ENCODE measurements at regions not wholly inside any gene's neighbourhood (a gene's known extent, or its start where the extent isn't known, plus 50 kb on each side); places are given as distances from the start of the nearest gene placed in this dataset.

- ChIA-PET CTCF (no interaction called here), POLR2A (no interaction called here)
- no peak overlapping the region for H3K27ac Mint-ChIP-seq
- TF ChIP-seq ELF4 (CRISPR knock-in tag; IDR thresholded peaks at IDR 0.05; ENCODE audit: low read depth), result no peak
- TF ChIP-seq ZNF396 (CRISPR knock-in tag; IDR thresholded peaks at IDR 0.05; ENCODE audit: borderline replicate concordance), result no peak
- no peak for TF ChIP-seq ATF1 (CRISPR knock-in tag; IDR thresholded peaks at IDR 0.05)
- TF ChIP-seq USF2 (CRISPR knock-in tag; IDR thresholded peaks at IDR 0.05), result no peak
- TF ChIP-seq ZNF138 (CRISPR knock-in tag; conservative IDR thresholded peaks at IDR 0.05), result no peak
- no peak for TF ChIP-seq GABPB1 (CRISPR knock-in tag; IDR thresholded peaks at IDR 0.05)
- no peak for TF ChIP-seq CREM (CRISPR knock-in tag; IDR thresholded peaks at IDR 0.05)
- no peak for TF ChIP-seq USF1 (CRISPR knock-in tag; IDR thresholded peaks at IDR 0.05)
- TF ChIP-seq, protein P1, sequence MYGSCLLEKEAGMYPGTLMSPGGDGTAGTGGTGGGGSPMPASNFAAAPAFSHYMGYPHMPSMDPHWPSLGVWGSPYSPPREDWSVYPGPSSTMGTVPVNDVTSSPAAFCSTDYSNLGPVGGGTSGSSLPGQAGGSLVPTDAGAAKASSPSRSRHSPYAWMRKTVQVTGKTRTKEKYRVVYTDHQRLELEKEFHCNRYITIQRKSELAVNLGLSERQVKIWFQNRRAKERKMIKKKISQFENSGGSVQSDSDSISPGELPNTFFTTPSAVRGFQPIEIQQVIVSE (CRISPR knock-in tag; IDR thresholded peaks at IDR 0.05; ENCODE audit: borderline replicate concordance), result no peak
- TF ChIP-seq, protein P2, sequence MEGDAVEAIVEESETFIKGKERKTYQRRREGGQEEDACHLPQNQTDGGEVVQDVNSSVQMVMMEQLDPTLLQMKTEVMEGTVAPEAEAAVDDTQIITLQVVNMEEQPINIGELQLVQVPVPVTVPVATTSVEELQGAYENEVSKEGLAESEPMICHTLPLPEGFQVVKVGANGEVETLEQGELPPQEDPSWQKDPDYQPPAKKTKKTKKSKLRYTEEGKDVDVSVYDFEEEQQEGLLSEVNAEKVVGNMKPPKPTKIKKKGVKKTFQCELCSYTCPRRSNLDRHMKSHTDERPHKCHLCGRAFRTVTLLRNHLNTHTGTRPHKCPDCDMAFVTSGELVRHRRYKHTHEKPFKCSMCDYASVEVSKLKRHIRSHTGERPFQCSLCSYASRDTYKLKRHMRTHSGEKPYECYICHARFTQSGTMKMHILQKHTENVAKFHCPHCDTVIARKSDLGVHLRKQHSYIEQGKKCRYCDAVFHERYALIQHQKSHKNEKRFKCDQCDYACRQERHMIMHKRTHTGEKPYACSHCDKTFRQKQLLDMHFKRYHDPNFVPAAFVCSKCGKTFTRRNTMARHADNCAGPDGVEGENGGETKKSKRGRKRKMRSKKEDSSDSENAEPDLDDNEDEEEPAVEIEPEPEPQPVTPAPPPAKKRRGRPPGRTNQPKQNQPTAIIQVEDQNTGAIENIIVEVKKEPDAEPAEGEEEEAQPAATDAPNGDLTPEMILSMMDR (IDR thresholded peaks at IDR 0.05), result no peak
- no peak for TF ChIP-seq NFATC4 (CRISPR knock-in tag; IDR thresholded peaks at IDR 0.05)
- TF ChIP-seq PRRX2 (CRISPR knock-in tag; IDR thresholded peaks at IDR 0.05), result no peak
- TF ChIP-seq STAT6 (CRISPR knock-in tag; conservative IDR thresholded peaks at IDR 0.05; ENCODE audit: low read depth), result no peak
- TF ChIP-seq MAX (CRISPR knock-in tag; IDR thresholded peaks at IDR 0.05), result no peak
- TF ChIP-seq ERG (CRISPR knock-in tag; IDR thresholded peaks at IDR 0.05), result no peak
- TF ChIP-seq ZMAT4 (CRISPR knock-in tag; IDR thresholded peaks at IDR 0.05), result no peak
- TF ChIP-seq TEAD1 (CRISPR knock-in tag; IDR thresholded peaks at IDR 0.05), result no peak
- H3K4me3 Mint-ChIP-seq, result no peak overlapping the region
- no peaks in the 10 kb centered on the region for H3K36me3 Mint-ChIP-seq
- peaks cover 4% of the 10 kb centered on the region; the same call in 1 of the 2 replicates for H3K27me3 Mint-ChIP-seq (ENCODE audit: low read depth)
- ATAC-seq (no peak), DNase-seq (ENCODE audit: low spot score) (no peak)
- H3K4me1 Mint-ChIP-seq, result peaks cover 4% of the 10 kb centered on the region; the same call in 1 of the 2 replicates
- H3K9me3 Mint-ChIP-seq, result no peaks in the 10 kb centered on the region; the same call in 1 of the 2 replicates
These were observed 343.7 kb downstream of the SPRY2 start for GRCh38 chr13:79997244-79997643.

DNA sequence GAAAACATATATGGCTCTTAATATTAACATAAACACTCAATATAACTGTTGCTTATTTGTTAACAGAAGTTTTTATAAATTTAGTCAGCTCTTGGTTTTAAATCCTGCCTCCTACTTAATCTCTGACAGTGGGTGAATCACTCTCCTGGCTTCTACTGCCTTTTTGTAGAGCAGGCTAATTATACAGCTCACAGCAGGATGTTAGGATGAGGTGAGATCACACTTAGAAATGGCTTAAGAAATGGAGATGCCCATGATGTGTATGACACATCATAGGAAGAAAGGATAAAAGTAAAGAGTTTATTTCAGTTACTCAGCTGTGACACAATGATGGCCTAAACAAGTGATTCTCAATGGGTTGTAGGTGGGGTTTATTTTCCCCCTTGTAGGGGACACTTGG is 345.6 kb downstream of the SPRY2 start:
- POLR2A ChIA-PET, result no interaction called here
- DNase-seq (ENCODE audit: low spot score) (no peak), ATAC-seq (peak; percentile 48)
- Mint-ChIP-seq H3K36me3 (no peaks in the 10 kb centered on the region), H3K9me3 (peaks cover 9% of the 10 kb centered on the region), H3K4me3 (no peak overlapping the region), H3K27ac (no peak overlapping the region), H3K27me3 (ENCODE audit: low read depth) (peaks cover 4% of the 10 kb centered on the region; the same call in 1 of the 2 replicates), H3K4me1 (peaks cover 4% of the 10 kb centered on the region; the same call in 1 of the 2 replicates)
- TF ChIP-seq CREB1 (CRISPR knock-in tag; IDR thresholded peaks at IDR 0.05) (no peak), MYBL2 (CRISPR knock-in tag; IDR thresholded peaks at IDR 0.05) (no peak), OVOL2 (CRISPR knock-in tag; IDR thresholded peaks at IDR 0.05; ENCODE audit: borderline replicate concordance) (no peak)
- CTCF ChIA-PET, result no interaction called here
